ENCODE measurements at regions not wholly inside any gene's neighbourhood (a gene's known extent, or its start where the extent isn't known, plus 50 kb on each side); places are given as distances from the start of the nearest gene placed in this dataset.

- POLR2A ChIA-PET (ENCODE audit: partially characterized antibody): no interaction called here
- H2AK5ac ChIP-seq (ENCODE audit: low read depth, low read length): no peak overlapping the region
- peaks cover 27 to 40% of the 10 kb centered on the region in 2 experiments for H3K9me3 ChIP-seq (ENCODE audit: insufficient read depth in 2 of 2, low read depth in 1 of 2, low read length in 1 of 2)
- H2BK5ac ChIP-seq (ENCODE audit: low read depth, low read length): no peak overlapping the region
- no peak overlapping the region for H2BK120ac ChIP-seq (replicated peaks; ENCODE audit: low read depth, low read length)
- H2BK15ac ChIP-seq (ENCODE audit: low read length): no peak overlapping the region
- no peak overlapping the region for H3K4me2 ChIP-seq (ENCODE audit: insufficient read depth in 1 of 2, low read depth in 2 of 2, low read length in 2 of 2)
- H4K5ac ChIP-seq (ENCODE audit: insufficient read length, low read depth, low read length): no peak overlapping the region
- no peaks in the 10 kb centered on the region; a peak in 1 of 8 replicates for H3K36me3 ChIP-seq (ENCODE audit: control insufficient read depth in 2 of 4, insufficient read depth in 4 of 4, low read length in 3 of 4)
- CTCF ChIA-PET (ENCODE audit: partially characterized antibody): no interaction called here
- H4K20me1 ChIP-seq (replicated peaks in 1 of 2; ENCODE audit: control insufficient read depth in 1 of 2, insufficient read depth in 2 of 2, low read length in 2 of 2): no peaks in the 10 kb centered on the region
- FAIRE-seq (no peak), DNase-seq (ENCODE audit: low read depth in 1 of 2, low spot score in 2 of 2) (no peak)
- no peak overlapping the region for H3K4me3 ChIP-seq (ENCODE audit: extremely low read depth in 1 of 4, insufficient read depth in 2 of 4, low read depth in 3 of 4, low read length in 4 of 4)
- H3K79me1 ChIP-seq (ENCODE audit: low read depth, low read length): no peaks in the 10 kb centered on the region
- H3K14ac ChIP-seq (ENCODE audit: insufficient read length): no peak overlapping the region
- no peaks in the 10 kb centered on the region for H3K27me3 ChIP-seq (replicated peaks in 1 of 4; ENCODE audit: control insufficient read depth in 3 of 4, extremely low read depth in 1 of 4, insufficient read depth in 3 of 4, low read length in 3 of 4)
- TF ChIP-seq EGR1 (IDR thresholded peaks at IDR 0.05; ENCODE audit: borderline replicate concordance, low read depth, low read length) (no peak), TBP (IDR thresholded peaks at IDR 0.05; ENCODE audit: low read depth, low read length) (no peak), CHD2 (IDR thresholded peaks at IDR 0.05; ENCODE audit: low read length) (no peak)
- H2BK12ac ChIP-seq (ENCODE audit: low read depth, low read length): no peak overlapping the region
- H3K18ac ChIP-seq (ENCODE audit: extremely low read depth, low read length): no peak overlapping the region
- H4K91ac ChIP-seq (replicated peaks; ENCODE audit: insufficient read length, low read length): no peak overlapping the region
- no peak overlapping the region for H4K8ac ChIP-seq (ENCODE audit: extremely low read depth, insufficient read depth, low read length)
- no peaks in the 10 kb centered on the region for H3K4me1 ChIP-seq (replicated peaks in 1 of 4; ENCODE audit: control insufficient read depth in 3 of 4, insufficient read depth in 4 of 4, low read length in 3 of 4)
- no peak overlapping the region for H3K56ac ChIP-seq (replicated peaks; ENCODE audit: insufficient read length, low read depth, low read length)
- no peak overlapping the region for H2AFZ ChIP-seq (ENCODE audit: low read length)
- H3K4ac ChIP-seq (replicated peaks; ENCODE audit: insufficient read length, low read depth, low read length): no peak overlapping the region
- no peak overlapping the region for H3K23ac ChIP-seq (ENCODE audit: insufficient read length)
- H3K79me2 ChIP-seq (ENCODE audit: control insufficient read depth in 1 of 2, insufficient read depth in 2 of 2, low read length in 2 of 2): no peaks in the 10 kb centered on the region
- H3K27ac ChIP-seq (ENCODE audit: low read depth, low read length): no peak overlapping the region
- H3K9ac ChIP-seq (replicated peaks in 1 of 4; ENCODE audit: extremely low read depth in 1 of 4, low read depth in 3 of 4, low read length in 3 of 4): no peak overlapping the region
- no peaks in the 10 kb centered on the region for H3K23me2 ChIP-seq (ENCODE audit: low read depth, low read length)
- H2BK20ac ChIP-seq (ENCODE audit: low read length): no peak overlapping the region
Observed at GRCh38 chr7:42550706-42551470, 313.9 kb upstream of the GLI3 start.

Measured in H1 (cell line).